ENCODE measurements at regions not wholly inside any gene's neighbourhood (a gene's known extent, or its start where the extent isn't known, plus 50 kb on each side); places are given as distances from the start of the nearest gene placed in this dataset.

DNA sequence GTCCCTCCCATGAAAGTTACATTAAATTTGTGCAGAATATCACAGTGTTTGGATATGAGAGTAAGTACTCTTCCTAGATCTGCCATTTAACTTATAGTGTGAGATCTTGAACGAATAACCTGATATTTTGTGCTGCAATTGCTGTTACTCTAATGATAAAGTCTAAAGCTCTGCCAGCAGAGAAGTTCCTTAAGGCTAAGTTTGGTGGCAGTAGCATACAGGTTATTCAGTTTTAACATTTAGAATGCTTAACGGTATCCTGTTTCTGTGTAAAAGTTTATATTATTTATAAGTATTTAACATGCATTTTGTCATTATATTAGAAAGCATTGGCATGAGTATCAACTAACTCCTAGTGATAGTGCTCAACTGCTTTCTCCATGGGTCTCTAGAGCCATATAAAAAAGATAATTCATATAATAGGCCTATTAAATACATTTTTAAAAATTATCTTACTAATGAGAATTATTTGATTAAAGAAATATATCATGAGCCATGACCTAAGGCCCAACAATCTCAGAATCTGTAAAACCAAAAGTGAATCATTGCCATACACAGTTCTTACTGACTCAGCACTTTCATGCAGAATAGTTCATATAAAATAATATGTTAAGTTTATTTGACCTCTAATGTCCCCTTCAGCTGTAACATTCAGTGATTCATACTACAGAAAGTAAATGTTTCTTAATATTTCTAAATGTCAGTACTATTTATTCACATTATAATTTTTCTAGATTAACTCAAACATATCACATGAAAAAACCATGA lies 1058.6 kb downstream of the TRHDE start:
- TF ChIP-seq, protein P1, sequence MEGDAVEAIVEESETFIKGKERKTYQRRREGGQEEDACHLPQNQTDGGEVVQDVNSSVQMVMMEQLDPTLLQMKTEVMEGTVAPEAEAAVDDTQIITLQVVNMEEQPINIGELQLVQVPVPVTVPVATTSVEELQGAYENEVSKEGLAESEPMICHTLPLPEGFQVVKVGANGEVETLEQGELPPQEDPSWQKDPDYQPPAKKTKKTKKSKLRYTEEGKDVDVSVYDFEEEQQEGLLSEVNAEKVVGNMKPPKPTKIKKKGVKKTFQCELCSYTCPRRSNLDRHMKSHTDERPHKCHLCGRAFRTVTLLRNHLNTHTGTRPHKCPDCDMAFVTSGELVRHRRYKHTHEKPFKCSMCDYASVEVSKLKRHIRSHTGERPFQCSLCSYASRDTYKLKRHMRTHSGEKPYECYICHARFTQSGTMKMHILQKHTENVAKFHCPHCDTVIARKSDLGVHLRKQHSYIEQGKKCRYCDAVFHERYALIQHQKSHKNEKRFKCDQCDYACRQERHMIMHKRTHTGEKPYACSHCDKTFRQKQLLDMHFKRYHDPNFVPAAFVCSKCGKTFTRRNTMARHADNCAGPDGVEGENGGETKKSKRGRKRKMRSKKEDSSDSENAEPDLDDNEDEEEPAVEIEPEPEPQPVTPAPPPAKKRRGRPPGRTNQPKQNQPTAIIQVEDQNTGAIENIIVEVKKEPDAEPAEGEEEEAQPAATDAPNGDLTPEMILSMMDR (IDR thresholded peaks at IDR 0.05) = no peak
- no peaks in the 10 kb centered on the region for H3K4me1 Mint-ChIP-seq (ENCODE audit: unreplicated experiment)
- peaks cover 8% of the 10 kb centered on the region for H3K9me3 Mint-ChIP-seq (ENCODE audit: unreplicated experiment)
- no peak for DNase-seq (ENCODE audit: extremely low spot score, unreplicated experiment)
- no peaks in the 10 kb centered on the region for H3K27me3 Mint-ChIP-seq (ENCODE audit: unreplicated experiment)
- no peak overlapping the region for H3K27ac Mint-ChIP-seq (ENCODE audit: unreplicated experiment)
- H3K4me3 Mint-ChIP-seq (ENCODE audit: unreplicated experiment) = no peak overlapping the region
- no peaks in the 10 kb centered on the region for H3K36me3 Mint-ChIP-seq (ENCODE audit: unreplicated experiment)

DNA sequence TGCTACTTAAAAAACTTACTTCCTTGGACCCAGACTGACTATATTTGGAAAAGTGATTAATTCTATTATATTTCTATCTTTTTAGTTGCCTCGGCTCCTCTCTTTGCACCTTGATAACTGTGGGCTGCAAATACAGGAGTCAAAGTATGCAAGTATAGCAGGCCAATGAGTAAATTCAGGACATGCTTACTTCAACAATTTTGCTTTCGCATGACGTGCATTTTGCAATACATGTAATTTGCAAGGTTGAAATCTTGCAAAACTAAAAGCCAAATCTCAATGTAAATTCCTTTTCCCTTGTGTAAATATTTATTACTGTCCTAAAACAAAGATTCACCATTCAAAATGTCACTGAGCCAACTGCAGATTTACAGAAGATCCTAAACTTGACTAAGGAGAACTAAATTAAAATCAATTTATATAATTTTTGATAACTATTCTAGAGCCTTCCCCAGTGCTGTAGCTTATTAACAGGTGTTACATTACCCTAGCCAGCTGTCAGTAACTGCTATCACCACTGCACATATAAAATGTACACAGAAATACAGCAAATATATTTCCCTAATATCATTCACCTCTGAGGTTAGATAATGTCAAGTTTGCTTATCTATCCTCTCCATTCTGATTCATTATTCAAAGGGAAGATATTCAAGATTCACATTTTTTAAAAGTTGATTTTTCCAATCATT lies 1069.5 kb downstream of the TRHDE start:
- TF ChIP-seq, protein P1 (IDR thresholded peaks at IDR 0.05) = no peak
- Mint-ChIP-seq H3K4me1 (ENCODE audit: unreplicated experiment) (no peaks in the 10 kb centered on the region), H3K36me3 (ENCODE audit: unreplicated experiment) (no peaks in the 10 kb centered on the region), H3K4me3 (ENCODE audit: unreplicated experiment) (no peak overlapping the region), H3K9me3 (ENCODE audit: unreplicated experiment) (peaks cover 7% of the 10 kb centered on the region), H3K27me3 (ENCODE audit: unreplicated experiment) (no peaks in the 10 kb centered on the region), H3K27ac (ENCODE audit: unreplicated experiment) (no peak overlapping the region)
- no peak for DNase-seq (ENCODE audit: extremely low spot score, unreplicated experiment)

DNA sequence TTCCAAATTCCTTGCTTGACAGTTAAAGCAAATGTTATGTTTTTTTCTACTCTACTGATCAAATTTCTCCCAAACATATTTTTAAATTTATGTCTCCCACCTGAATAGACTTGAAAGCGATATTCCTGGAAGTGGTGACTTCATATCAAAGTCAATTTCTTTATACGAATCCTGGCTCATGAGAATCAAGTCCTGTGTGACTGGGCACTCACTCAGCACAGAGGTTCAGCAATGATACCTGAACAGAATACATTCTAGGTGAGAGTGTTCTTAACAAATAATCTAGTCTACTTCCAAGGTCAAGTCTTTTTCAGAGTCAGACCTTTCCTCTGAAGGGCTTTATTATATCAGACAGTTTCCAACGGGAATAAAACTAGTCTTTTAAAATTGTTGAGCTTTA lies 1070.6 kb downstream of the TRHDE start:
- Mint-ChIP-seq H3K4me3 (ENCODE audit: unreplicated experiment) (no peak overlapping the region), H3K4me1 (ENCODE audit: unreplicated experiment) (no peaks in the 10 kb centered on the region), H3K27ac (ENCODE audit: unreplicated experiment) (no peak overlapping the region), H3K9me3 (ENCODE audit: unreplicated experiment) (peaks cover 17% of the 10 kb centered on the region), H3K36me3 (ENCODE audit: unreplicated experiment) (no peaks in the 10 kb centered on the region), H3K27me3 (ENCODE audit: unreplicated experiment) (no peaks in the 10 kb centered on the region)
- no peak for DNase-seq (ENCODE audit: extremely low spot score, unreplicated experiment)
- TF ChIP-seq, protein P1 (IDR thresholded peaks at IDR 0.05) = no peak

DNA sequence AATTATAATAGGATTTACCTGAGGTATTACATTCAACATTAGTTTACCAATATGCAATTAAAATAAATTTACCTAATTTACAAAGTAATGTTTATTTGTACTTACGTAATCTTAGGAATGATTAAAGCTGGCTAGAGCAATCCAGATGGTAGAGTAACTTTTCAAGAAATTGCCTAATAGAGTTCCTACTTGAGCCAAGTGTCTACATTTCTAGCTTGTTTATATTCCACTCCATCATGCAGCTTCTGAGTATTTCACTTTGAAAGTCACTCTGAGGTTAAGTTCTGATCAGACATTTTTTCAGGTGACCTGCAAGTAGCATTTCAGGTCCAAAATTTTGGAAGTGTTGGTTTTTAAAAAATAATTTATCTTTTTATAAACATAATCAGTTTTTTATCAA lies 1080.7 kb downstream of the TRHDE start:
- H3K27ac Mint-ChIP-seq (ENCODE audit: unreplicated experiment) = no peak overlapping the region
- no peak for DNase-seq (ENCODE audit: extremely low spot score, unreplicated experiment)
- H3K27me3 Mint-ChIP-seq (ENCODE audit: unreplicated experiment) = no peaks in the 10 kb centered on the region
- H3K9me3 Mint-ChIP-seq (ENCODE audit: unreplicated experiment) = peaks cover 20% of the 10 kb centered on the region
- H3K4me1 Mint-ChIP-seq (ENCODE audit: unreplicated experiment) = no peaks in the 10 kb centered on the region
- TF ChIP-seq, protein P1 (IDR thresholded peaks at IDR 0.05) = no peak
- H3K36me3 Mint-ChIP-seq (ENCODE audit: unreplicated experiment) = no peaks in the 10 kb centered on the region
- no peak overlapping the region for H3K4me3 Mint-ChIP-seq (ENCODE audit: unreplicated experiment)

DNA sequence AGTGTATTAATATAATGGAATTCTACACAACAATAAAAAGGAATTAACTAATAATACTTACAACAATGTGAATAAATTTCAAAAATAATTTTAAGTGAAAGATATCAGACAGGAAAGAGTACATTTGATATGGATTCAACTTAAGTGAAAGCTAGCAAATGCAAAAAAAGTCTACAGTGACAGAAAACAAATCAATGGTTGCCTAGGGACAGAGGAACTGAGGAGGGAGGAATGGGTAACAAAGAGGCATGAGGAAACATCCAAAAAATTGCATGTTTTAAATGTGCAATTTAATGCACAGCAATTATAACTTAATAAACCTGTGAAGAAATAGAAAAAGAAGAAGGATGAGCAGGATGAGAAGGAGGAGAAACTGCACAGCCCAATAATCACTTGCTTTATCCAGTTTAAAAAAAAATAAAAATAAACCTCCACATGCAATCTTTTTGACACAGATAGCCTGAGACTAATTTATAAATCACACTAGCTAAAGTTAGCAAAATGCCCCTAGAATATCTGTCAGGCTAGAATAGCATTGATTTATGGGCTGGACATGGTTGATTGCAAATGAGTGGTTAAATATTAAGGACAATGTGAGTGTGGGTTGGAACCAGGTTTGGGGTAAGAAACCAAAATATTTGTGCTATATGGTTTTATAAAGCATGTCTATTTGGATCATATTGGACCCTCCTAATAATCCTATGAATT lies 1089.1 kb downstream of the TRHDE start:
- TF ChIP-seq, protein P1 (IDR thresholded peaks at IDR 0.05) = no peak
- no peaks in the 10 kb centered on the region for H3K36me3 Mint-ChIP-seq (ENCODE audit: unreplicated experiment)
- DNase-seq (ENCODE audit: extremely low spot score, unreplicated experiment) = no peak
- H3K27ac Mint-ChIP-seq (ENCODE audit: unreplicated experiment) = no peak overlapping the region
- peaks cover 13% of the 10 kb centered on the region for H3K9me3 Mint-ChIP-seq (ENCODE audit: unreplicated experiment)
- H3K4me1 Mint-ChIP-seq (ENCODE audit: unreplicated experiment) = no peaks in the 10 kb centered on the region
- no peak overlapping the region for H3K4me3 Mint-ChIP-seq (ENCODE audit: unreplicated experiment)
- no peaks in the 10 kb centered on the region for H3K27me3 Mint-ChIP-seq (ENCODE audit: unreplicated experiment)
